ENCODE measurements at regions not wholly inside any gene's neighbourhood (a gene's known extent, or its start where the extent isn't known, plus 50 kb on each side); places are given as distances from the start of the nearest gene placed in this dataset.

DNA sequence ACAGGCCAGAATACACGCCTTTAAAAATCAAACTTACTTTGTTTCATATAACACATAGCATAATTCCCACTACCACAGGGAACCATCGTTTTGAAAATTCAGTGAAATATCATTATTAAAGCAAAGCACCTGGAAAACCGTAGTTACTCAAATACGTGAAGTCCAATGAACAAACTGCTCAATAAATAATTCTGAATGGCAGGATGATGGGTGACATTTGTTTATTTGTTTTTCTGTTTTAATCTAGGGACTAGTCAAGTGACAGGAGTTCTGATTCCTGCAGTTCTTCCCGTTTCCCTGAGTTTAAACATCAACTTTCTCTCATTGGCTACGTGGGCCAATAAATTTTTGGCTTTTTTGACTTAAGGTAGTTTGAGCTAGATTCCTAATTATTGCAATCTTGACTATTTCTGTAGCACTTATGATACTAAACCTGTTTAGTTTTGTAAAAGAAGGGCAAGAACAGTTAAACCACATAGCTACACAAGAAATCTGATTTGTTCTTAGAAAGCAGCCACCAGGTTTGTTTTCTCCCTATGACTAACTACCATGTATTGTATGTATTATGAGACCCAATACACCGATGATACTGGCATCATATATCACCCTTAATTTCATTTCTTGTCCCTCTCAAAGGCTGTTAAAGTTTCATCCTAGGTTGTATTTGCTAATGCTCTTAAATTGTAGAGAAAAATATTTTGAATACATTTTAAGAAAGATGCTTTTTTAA, 411.2 kb downstream of the SHQ1 start:
- DNase-seq (ENCODE audit: low read depth in 2 of 2): no peak

- DNase-seq (ENCODE audit: low read depth in 2 of 2): no peak
Observed at GRCh38 chr3:72434296-72434695, 413.9 kb downstream of the SHQ1 start.

- no peak for DNase-seq (ENCODE audit: low read depth in 2 of 2)
Observed at GRCh38 chr3:72432246-72432645, 416.0 kb downstream of the SHQ1 start.

GRCh38 chr3:72429589-72430353, 418.5 kb downstream of the SHQ1 start:
- DNase-seq (ENCODE audit: low read depth in 2 of 2): no peak

- DNase-seq (ENCODE audit: low read depth in 2 of 2): no peak
Observed at GRCh38 chr3:72428803-72429202, 419.4 kb downstream of the SHQ1 start.

GRCh38 chr3:72427624-72428023, 420.6 kb downstream of the SHQ1 start:
- DNase-seq (ENCODE audit: low read depth in 2 of 2): no peak

GRCh38 chr3:72426618-72427397, 421.4 kb downstream of the SHQ1 start:
- no peak for DNase-seq (ENCODE audit: low read depth in 2 of 2)

- no peak for DNase-seq (ENCODE audit: low read depth in 2 of 2)
Observed at GRCh38 chr3:72423643-72424042, 424.6 kb downstream of the SHQ1 start.

DNA sequence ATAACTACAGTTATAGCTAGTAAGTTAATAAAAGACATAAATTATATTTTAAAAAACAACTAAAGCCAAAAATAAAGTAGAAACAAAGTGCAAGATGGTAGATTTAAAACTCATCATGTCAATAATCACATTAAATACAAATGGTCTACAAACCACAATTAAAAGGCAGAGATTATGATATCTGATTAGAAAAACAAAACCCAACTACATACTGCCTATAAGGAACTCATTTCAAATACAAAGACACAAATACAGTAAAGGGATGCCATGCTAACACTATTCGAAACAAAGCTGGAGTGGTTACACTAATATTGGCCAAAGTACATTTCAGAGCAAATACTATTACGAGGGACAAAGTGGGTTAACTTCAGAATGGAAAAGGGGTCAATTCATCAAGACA, 426.5 kb downstream of the SHQ1 start:
- no peak for DNase-seq (ENCODE audit: low read depth in 2 of 2)

DNA sequence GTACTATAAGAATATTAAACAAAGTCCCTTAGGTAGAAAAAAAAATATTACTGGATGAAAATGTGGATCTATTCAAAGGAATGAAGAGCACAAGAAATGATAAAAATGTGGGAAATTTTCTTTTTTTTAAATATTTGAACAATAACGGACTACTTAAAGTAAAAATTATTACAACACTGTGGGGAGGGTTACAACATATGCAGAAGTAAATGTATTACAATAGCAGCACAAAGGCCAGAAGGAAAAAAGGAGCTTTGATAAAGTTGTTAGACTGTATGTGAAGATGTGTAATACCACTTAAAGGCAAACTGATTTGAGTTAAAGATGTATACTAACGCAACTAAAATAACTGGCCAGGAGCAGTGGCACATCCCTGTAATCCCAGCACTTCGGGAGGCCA, 427.1 kb downstream of the SHQ1 start:
- DNase-seq (ENCODE audit: low read depth in 2 of 2): no peak

GRCh38 chr3:72418856-72419255, 429.4 kb downstream of the SHQ1 start:
- DNase-seq (ENCODE audit: low read depth in 2 of 2): no peak

DNA sequence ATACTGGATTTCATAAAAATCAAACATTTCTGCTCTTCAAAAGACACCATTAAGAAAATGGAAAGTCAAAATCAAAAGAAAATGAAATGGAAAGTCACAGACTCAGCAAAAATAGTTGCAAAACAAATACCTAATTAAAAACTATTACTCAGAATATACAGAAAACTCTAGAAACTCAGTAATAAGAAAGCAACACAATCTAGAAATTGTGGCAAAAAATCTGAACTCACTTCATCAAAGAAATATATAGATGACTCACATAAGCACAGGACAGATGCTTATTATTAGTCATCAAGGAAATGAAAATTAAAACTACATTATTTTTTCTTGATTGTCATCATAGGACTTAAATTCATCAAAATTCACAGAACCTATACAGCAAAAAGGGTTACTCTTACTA, 430.0 kb downstream of the SHQ1 start:
- DNase-seq (ENCODE audit: low read depth in 2 of 2): no peak

- no peak for DNase-seq (ENCODE audit: low read depth in 2 of 2)
Observed at GRCh38 chr3:72414481-72415016, 433.7 kb downstream of the SHQ1 start.

- no peak for DNase-seq (ENCODE audit: low read depth in 2 of 2)
Observed at GRCh38 chr3:72413228-72413627, 435.0 kb downstream of the SHQ1 start.

GRCh38 chr3:72412340-72412956, 435.8 kb downstream of the SHQ1 start:
- DNase-seq (ENCODE audit: low read depth in 2 of 2): no peak

DNA sequence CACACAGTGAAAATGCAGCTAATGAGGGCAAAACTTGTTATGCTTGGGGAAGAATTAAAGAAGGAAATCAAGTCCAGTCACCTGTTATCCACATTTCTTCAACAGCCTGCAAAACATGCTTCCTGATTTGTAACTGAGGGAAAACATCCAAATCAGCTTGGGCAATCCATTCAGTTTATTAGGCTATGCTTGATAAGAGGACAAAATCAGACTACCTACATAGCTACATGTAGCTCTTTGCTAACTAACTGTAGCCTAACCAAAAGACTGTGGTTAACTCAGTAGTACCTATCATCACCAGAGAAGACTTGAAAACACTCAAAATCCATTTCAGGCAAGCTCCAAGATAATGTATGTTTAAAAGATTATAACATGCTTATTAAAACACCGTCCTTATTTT, 436.4 kb downstream of the SHQ1 start:
- DNase-seq (ENCODE audit: low read depth in 2 of 2): no peak

GRCh38 chr3:72411126-72411525, 437.1 kb downstream of the SHQ1 start:
- DNase-seq (ENCODE audit: low read depth in 2 of 2): no peak

DNA sequence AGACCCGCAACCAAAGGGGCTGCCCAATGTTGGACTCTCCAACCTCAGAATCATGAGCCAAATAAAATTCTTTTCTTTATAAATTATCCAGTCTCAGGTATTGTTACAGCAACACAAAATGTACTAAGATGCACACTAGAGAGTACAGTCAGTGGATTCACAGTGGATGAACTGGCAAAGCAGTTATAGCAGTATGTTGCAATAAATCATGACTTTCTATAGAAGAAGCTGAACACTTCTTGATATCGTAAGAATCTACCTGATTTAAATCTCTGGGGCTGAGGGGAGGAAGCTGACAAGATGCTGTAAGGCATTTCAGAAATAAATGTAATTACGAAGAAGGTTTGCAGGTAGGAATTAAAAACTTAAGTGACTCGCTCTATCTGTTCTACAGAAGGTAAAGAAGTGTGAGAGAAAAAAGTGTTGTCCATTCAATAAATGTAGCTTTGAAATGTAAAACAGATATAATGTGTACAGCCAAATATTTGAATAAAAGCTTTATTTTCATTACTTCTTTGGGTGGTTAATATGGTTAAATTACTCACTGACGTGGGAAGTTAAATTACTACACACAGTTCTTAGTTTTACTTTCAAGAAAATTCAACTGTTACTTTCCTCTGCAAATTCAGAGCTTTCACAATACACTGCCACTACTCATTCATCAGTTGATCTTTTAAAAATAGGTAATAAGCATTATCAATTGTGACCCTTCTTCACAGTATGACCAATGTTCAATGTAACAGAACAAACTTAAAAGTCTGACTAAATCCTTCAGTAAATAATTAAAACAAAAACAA, 439.1 kb downstream of the SHQ1 start:
- DNase-seq (ENCODE audit: low read depth in 2 of 2): no peak

- DNase-seq (ENCODE audit: low read depth in 2 of 2): no peak
Observed at GRCh38 chr3:72407766-72408165, 440.5 kb downstream of the SHQ1 start.

- DNase-seq (ENCODE audit: low read depth in 2 of 2): no peak
Observed at GRCh38 chr3:72405943-72406566, 442.2 kb downstream of the SHQ1 start.

Measured in activated CD4-positive, alpha-beta T cell treated with anti-CD3 and anti-CD28 coated beads for 24 hours (primary cell).